Heart right ventricle (tissue), 16 donors: ENCODE measurements at regions not wholly inside any gene's neighbourhood (a gene's known extent, or its start where the extent isn't known, plus 50 kb on each side); places are given as distances from the start of the nearest gene placed in this dataset.

Experiments used
- ATAC-seq, 8 donors: fragments of 200-7000 bp; cut with Tn5 transposase; one replicate each; pipeline ENCODE4 v1.9.1; 2020; ENCODE audit warnings: mild to moderate bottlenecking in 8 of 8, moderate library complexity in 8 of 8, moderate number of reproducible peaks in 1 of 8
- DNase-seq, 2 donors: peaks; one replicate each; pipeline ENCODE4 v3.0.0-alpha.2; 2020
- H3K27ac ChIP-seq, 10 donors: fragments of 200-600 bp; sonication (generic) in 2 of 10; one replicate each; pipeline versions ENCODE4 v1.5.0 to v1.8.0; 2020 to 2022; ENCODE audit warnings: mild to moderate bottlenecking in 3 of 10
- H3K27me3 ChIP-seq, 7 donors: fragments of 200-600 bp; one replicate each; pipeline ENCODE4 v1.8.0; 2021 to 2022; ENCODE audit warnings: mild to moderate bottlenecking in 2 of 7
- H3K36me3 ChIP-seq, 9 donors: fragments of 200-600 bp; sonication (generic) in 1 of 9; one replicate each; pipeline versions ENCODE4 v1.5.0 to v1.8.0; 2020 to 2022; ENCODE audit warnings: mild to moderate bottlenecking in 2 of 9
- H3K4me1 ChIP-seq, 9 donors: fragments of 200-600 bp; sonication (generic) in 1 of 9; one replicate each; pipeline versions ENCODE4 v1.5.0 to v1.8.0; 2020 to 2022; ENCODE audit warnings: mild to moderate bottlenecking in 4 of 9
- H3K4me3 ChIP-seq, 10 donors: fragments of 200-600 bp; sonication (generic) in 2 of 10; one replicate each; pipeline versions ENCODE4 v1.5.0 to v1.8.0; 2020 to 2022; ENCODE audit warnings: mild to moderate bottlenecking in 7 of 10, moderate library complexity in 2 of 10
- H3K9me3 ChIP-seq, 11 donors: fragments of 200-600 bp in 10 of 11; sonication (generic) in 2 of 11; one replicate each; pipeline versions ENCODE4 v1.5.0 to v1.8.0; 2013 to 2022; ENCODE audit warnings: mild to moderate bottlenecking in 2 of 11, control low read depth in 1 of 11, moderate library complexity in 1 of 11
- CTCF ChIP-seq, 9 donors: fragments of 200-600 bp; sonication (generic) in 2 of 9; IDR thresholded peaks; one replicate each; pipeline versions ENCODE4 v1.5.0 to v1.8.0; 2021 to 2022; ENCODE audit warnings: antibody characterized with exemption in 9 of 9, mild to moderate bottlenecking in 5 of 9, moderate library complexity in 1 of 9
- WGBS, 2 donors: extraction: QIAGEN DNeasy Blood & Tissue Kit; methylation state at CpG; one replicate each; pipeline ENCODE4 v1.1.7; 2013; ENCODE audit warnings: inconsistent platforms in 1 of 2; 5-methylcytosine and 5-hydroxymethylcytosine counted together
- intact Hi-C, 10 donors: fragments of 100-400 bp; cut with DNase I; formaldehyde crosslinking; loops; one replicate each; pipeline versions ENCODE4 v1.11.1 to v1.14.2; 2022
- donor health status: Arrhythmogenic right ventricular cardiomyopathy.
- donor health status: ischemic (EF 13 %, LVEDD 7.1; RV severe dilation, severe dysfunction).
- donor health status: healthy with polysubstance abuse.
- donor health status: DM: no; HTN: yes; CAD: no.
- donor health status: DM: no; HTN: no; CAD: no.
- donor health status: ischemic (EF 25% LVEDD 6.9; RV normal size, moderate dysfunction).
- donor health status: ischemic (EF 25% LVEDD 5.7; RV mildly dilated, moderate dysfunction).
- donor health status: healthy.
- donor health status: DM: yes; HTN: yes; CAD: no.
- donor health status: Ischemic cardiomyopathy.
- donor health status: ischemic (EF 35%, LVEDD 5.7; RV mildly dilated, moderate dysfunction).
- donor health status: nonischemic (EF 11% LVEDD 7.7; RV severe dilation, severe dysfunction).
- donor health status: DM: yes; HTN: yes; CAD: no.
- donor health status: PGD.
- donor health status: ischemic (EF 29% LVEDD 5.4; RV normal size, mild dysfunction).
- donor health status: nonischemic (EF 23%, LVEDD 6.1; RV moderate dilation, normal function).

DNA sequence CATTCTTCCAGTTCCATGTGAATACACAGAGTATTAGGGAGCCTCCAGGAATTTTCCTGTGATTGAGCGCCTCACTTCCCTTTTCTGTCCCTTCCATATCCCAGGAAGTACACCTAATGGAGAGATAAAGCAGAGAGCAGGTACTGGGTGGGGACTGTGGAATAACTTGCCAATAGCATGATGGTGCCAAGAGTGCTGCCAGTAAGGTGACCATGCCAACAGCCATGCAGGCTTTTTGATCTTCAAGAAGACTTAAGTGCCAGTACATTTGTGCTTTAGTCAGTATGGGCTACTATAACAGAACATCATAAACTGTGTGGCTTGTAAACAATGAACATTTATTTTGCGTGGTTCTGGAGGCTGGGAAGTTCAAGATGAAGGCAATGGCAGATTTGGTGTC, 160.2 kb upstream of the RIMS1 start:
- peaks cover 0 to 6% (median 0%) of the 10 kb centered on the region in 9 donors for H3K4me1 ChIP-seq

DNA sequence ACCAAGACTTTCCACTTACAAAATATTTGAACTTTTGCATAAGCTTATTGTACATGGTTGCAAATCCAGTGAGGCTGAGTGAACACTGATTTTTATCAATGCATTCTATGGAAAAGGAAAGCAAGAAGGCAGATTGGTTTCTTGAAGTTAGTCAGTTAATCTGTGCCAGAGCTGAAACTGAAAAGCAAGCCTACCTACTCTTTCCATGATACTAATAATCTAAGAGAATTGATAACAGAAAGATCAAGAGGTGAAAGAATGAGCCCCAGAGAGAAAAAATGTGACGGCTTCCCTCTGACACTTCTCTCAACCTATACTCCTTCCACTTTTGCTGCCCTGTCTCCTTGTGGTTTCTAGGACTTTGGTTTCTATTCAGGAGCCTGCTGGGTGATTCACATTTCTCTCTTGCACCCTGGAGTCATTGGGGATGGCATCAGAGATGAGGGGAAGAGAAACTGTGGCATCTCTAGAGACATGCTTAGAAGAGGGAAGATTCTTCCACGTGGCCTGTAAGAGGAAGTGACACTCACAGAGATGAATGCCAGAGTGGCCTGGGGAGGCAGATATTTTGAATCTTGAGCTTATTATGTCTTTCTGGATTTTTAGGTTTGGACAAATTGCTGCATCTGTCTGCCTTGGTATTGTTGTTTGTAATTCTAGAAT, 158.6 kb upstream of the RIMS1 start:
- H3K36me3 ChIP-seq, result no peaks in the 10 kb centered on the region
- no peak overlapping the region for H3K4me3 ChIP-seq
- H3K9me3 ChIP-seq, result no peaks in the 10 kb centered on the region
- no peak overlapping the region for H3K27ac ChIP-seq
- no peak for TF ChIP-seq CTCF (IDR thresholded peaks at IDR 0.05)
- DNase-seq (no peak), ATAC-seq (no peak)
- no peaks in the 10 kb centered on the region for H3K4me1 ChIP-seq
- intact Hi-C loops, result no loop called here
- 28 to 38% methylated on average over 2 of the region's 2 CpGs for WGBS, 2 donors
- H3K27me3 ChIP-seq, result no peaks in the 10 kb centered on the region

More for the DNA sequence above, 160.2 kb upstream of the RIMS1 start:
- no peak for DNase-seq
- no peaks in the 10 kb centered on the region for H3K9me3 ChIP-seq
- no peaks in the 10 kb centered on the region for H3K27me3 ChIP-seq
- no peak for ATAC-seq
- intact Hi-C loops, result no loop called here
- H3K27ac ChIP-seq, result no peak overlapping the region
- no peaks in the 10 kb centered on the region for H3K36me3 ChIP-seq
- no peak for TF ChIP-seq CTCF (IDR thresholded peaks at IDR 0.05)
- 94 to 98% methylated on average over 2 of the region's 2 CpGs for WGBS, 2 donors
- no peak overlapping the region for H3K4me3 ChIP-seq

GRCh38 chr6:71730284-71730683, 156.1 kb upstream of the RIMS1 start:
- no peaks in the 10 kb centered on the region for H3K9me3 ChIP-seq
- H3K27me3 ChIP-seq, result no peaks in the 10 kb centered on the region
- no peak overlapping the region for H3K4me3 ChIP-seq
- H3K27ac ChIP-seq, result no peak overlapping the region
- ATAC-seq (no peak), DNase-seq (no peak)
- WGBS, 2 donors, result 83 to 86% methylated on average over 3 of the region's 3 CpGs
- intact Hi-C loops, result no loop called here
- no peaks in the 10 kb centered on the region for H3K36me3 ChIP-seq
- no peaks in the 10 kb centered on the region for H3K4me1 ChIP-seq
- TF ChIP-seq CTCF (IDR thresholded peaks at IDR 0.05), result no peak

DNA sequence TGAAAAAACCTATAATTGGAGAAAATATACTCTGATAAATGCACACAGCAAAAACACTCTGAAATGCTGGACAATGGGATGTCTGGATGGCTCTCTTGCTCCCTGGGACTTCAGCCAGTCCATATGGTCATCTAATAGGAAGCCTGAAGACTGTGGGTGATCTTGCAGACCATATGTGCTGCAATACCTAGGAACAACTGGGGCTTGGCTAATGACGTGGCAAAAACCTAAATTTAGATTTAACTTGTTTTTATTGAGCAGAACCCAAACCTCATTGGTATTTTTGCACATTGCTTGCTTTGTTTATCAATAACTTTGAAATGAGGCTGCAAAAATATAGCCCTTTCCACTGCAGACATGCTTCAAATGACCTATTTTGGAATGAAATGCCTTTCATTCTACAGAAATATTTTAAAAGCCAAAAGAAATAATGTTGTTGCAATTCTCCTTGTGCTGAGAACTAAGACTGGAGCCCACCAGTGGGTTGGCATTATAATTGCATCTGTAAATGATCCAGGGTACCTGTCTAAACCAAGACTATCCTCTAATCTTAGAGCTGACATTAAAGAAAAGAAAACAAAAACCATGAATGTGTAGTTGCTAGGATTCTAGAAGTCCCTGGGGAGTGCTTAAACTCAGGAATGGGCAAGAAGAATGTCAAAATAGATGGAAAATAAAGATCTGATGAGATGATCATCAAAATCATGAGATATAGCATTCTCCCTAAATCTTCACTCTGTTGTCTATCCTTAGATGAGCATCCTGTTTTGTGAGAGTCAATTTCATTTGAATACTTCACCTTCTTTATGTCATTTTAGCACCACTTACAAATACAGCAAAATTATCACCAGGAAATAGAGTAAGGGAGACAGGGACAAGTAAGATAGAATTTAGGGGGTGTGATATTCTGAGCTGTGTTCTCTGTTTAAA, 152.1 kb upstream of the RIMS1 start:
- Histone ChIP-seq H3K27me3 (no peaks in the 10 kb centered on the region), H3K9me3 (no peaks in the 10 kb centered on the region), H3K36me3 (no peaks in the 10 kb centered on the region), H3K4me1 (no peaks in the 10 kb centered on the region), H3K4me3 (no peak overlapping the region), H3K27ac (no peak overlapping the region)
- ATAC-seq, result no peak
- no peak for DNase-seq
- WGBS, 2 donors, result 19 to 50% methylated on average over 1 of the region's 1 CpG
- intact Hi-C loops, result no loop called here
- no peak for TF ChIP-seq CTCF (IDR thresholded peaks at IDR 0.05)
